Dedifferentiated amniotic fluid mesenchymal stem cell (primary cell): ENCODE measurements at regions not wholly inside any gene's neighbourhood (a gene's known extent, or its start where the extent isn't known, plus 50 kb on each side); places are given as distances from the start of the nearest gene placed in this dataset.
A peak's percentile ranks its signal among the peaks of the same experiment; 100 is the strongest.

ENCODE experiments used
- DNase-seq: peaks from one replicate; pipeline ENCODE4 v3.0.0-alpha.2; 2016; ENCODE audit errors: extremely low spot score

- no peak for DNase-seq
Measured at GRCh38 chr12:44961887-44962286, 85.8 kb upstream of the NELL2 start.

- DNase-seq = no peak
Measured at GRCh38 chr12:44960856-44961255, 84.7 kb upstream of the NELL2 start.

GRCh38 chr12:44960423-44960822 lies 84.3 kb upstream of the NELL2 start:
- no peak for DNase-seq

GRCh38 chr12:44947163-44947562 lies 71.0 kb upstream of the NELL2 start:
- no peak for DNase-seq

- DNase-seq = no peak
Measured at GRCh38 chr12:44942714-44943113, 66.6 kb upstream of the NELL2 start.

GRCh38 chr12:44930972-44931600 lies 55.0 kb upstream of the NELL2 start:
- DNase-seq = peak; percentile 90

- DNase-seq = no peak
Measured at GRCh38 chr12:44929236-44929885, 53.2 kb upstream of the NELL2 start.
